ENCODE measurements at regions not wholly inside any gene's neighbourhood (a gene's known extent, or its start where the extent isn't known, plus 50 kb on each side); places are given as distances from the start of the nearest gene placed in this dataset.

- Histone ChIP-seq H3K36me3 (no peaks in the 10 kb centered on the region), H3K27ac (no peak overlapping the region), H3K4me3 (no peak overlapping the region), H3K27me3 (no peaks in the 10 kb centered on the region), H3K4me1 (peaks cover 26% of the 10 kb centered on the region), H3K9me3 (no peaks in the 10 kb centered on the region)
- no peak for TF ChIP-seq POLR2A (IDR thresholded peaks at IDR 0.05)
- no peak for TF ChIP-seq EP300 (IDR thresholded peaks at IDR 0.05)
- TF ChIP-seq POLR2AphosphoS5 (IDR thresholded peaks at IDR 0.05) = no peak
- no peak for TF ChIP-seq CTCF (IDR thresholded peaks at IDR 0.05)
- DNase-seq (ENCODE audit: low spot score in 2 of 2) = no peak
- WGBS = 70% methylated on average over 2 of the region's 2 CpGs
Measured at GRCh38 chr12:27183342-27183741, 60.7 kb upstream of the STK38L start.

- no peak overlapping the region for H3K4me3 ChIP-seq
- TF ChIP-seq POLR2AphosphoS5 (IDR thresholded peaks at IDR 0.05) = no peak
- no peak for TF ChIP-seq EP300 (IDR thresholded peaks at IDR 0.05)
- no peak for TF ChIP-seq POLR2A (IDR thresholded peaks at IDR 0.05)
- TF ChIP-seq CTCF (IDR thresholded peaks at IDR 0.05) = no peak
- no peaks in the 10 kb centered on the region for H3K9me3 ChIP-seq
- no peaks in the 10 kb centered on the region for H3K27me3 ChIP-seq
- H3K27ac ChIP-seq = no peak overlapping the region
- WGBS = 54% methylated on average over 4 of the region's 4 CpGs
- peaks cover 9% of the 10 kb centered on the region for H3K4me1 ChIP-seq
- no peaks in the 10 kb centered on the region for H3K36me3 ChIP-seq
- no peak for DNase-seq (ENCODE audit: low spot score in 2 of 2)
Measured at GRCh38 chr12:27185234-27186021, 58.7 kb upstream of the STK38L start.

- no peak for DNase-seq (ENCODE audit: low spot score in 2 of 2)
- peaks cover 9% of the 10 kb centered on the region for H3K4me1 ChIP-seq
- no peaks in the 10 kb centered on the region for H3K36me3 ChIP-seq
- no peaks in the 10 kb centered on the region for H3K27me3 ChIP-seq
- H3K4me3 ChIP-seq = no peak overlapping the region
- WGBS = 70% methylated on average over 6 of the region's 6 CpGs
- TF ChIP-seq POLR2AphosphoS5 (IDR thresholded peaks at IDR 0.05) (no peak), EP300 (IDR thresholded peaks at IDR 0.05) (no peak), POLR2A (IDR thresholded peaks at IDR 0.05) (no peak), CTCF (IDR thresholded peaks at IDR 0.05) (no peak)
- no peaks in the 10 kb centered on the region for H3K9me3 ChIP-seq
- H3K27ac ChIP-seq = peak overlapping the region; percentile 5
Measured at GRCh38 chr12:27186022-27186839, 57.9 kb upstream of the STK38L start.

- Histone ChIP-seq H3K36me3 (no peaks in the 10 kb centered on the region), H3K9me3 (no peaks in the 10 kb centered on the region), H3K4me1 (peaks cover 9% of the 10 kb centered on the region), H3K27me3 (no peaks in the 10 kb centered on the region), H3K27ac (no peak overlapping the region), H3K4me3 (no peak overlapping the region)
- TF ChIP-seq EP300 (IDR thresholded peaks at IDR 0.05) (no peak), POLR2A (IDR thresholded peaks at IDR 0.05) (no peak), CTCF (IDR thresholded peaks at IDR 0.05) (no peak), POLR2AphosphoS5 (IDR thresholded peaks at IDR 0.05) (no peak)
- 97% methylated on average over 7 of the region's 7 CpGs for WGBS
- no peak for DNase-seq (ENCODE audit: low spot score in 2 of 2)
Measured at GRCh38 chr12:27187697-27188096, 56.4 kb upstream of the STK38L start.

- Histone ChIP-seq H3K4me1 (peaks cover 8% of the 10 kb centered on the region), H3K4me3 (no peak overlapping the region), H3K9me3 (no peaks in the 10 kb centered on the region), H3K27me3 (no peaks in the 10 kb centered on the region), H3K36me3 (no peaks in the 10 kb centered on the region), H3K27ac (peak overlapping the region; percentile 56)
- no peak for DNase-seq (ENCODE audit: low spot score in 2 of 2)
- TF ChIP-seq EP300 (IDR thresholded peaks at IDR 0.05) (no peak), POLR2AphosphoS5 (IDR thresholded peaks at IDR 0.05) (no peak), CTCF (IDR thresholded peaks at IDR 0.05) (no peak), POLR2A (IDR thresholded peaks at IDR 0.05) (no peak)
- 54% methylated on average over 2 of the region's 2 CpGs for WGBS
Measured at GRCh38 chr12:27190761-27191160, 53.3 kb upstream of the STK38L start.

All from suprapubic skin (tissue), 4 donors.